A549 (cell line): ENCODE measurements at regions not wholly inside any gene's neighbourhood (a gene's known extent, or its start where the extent isn't known, plus 50 kb on each side); places are given as distances from the start of the nearest gene placed in this dataset.
"Not testable (repeated sequence)": the region's sequence is repeated elsewhere in the genome, so short reads cannot be mapped to it uniquely, and the experiment has no call there.

Experiments used
- ATAC-seq, 2 experiments: fragments of 200-7000 bp in 1 of 2; fragments of >200 bp in 1 of 2; cut with Nextera tagmentation in 1 of 2; cut with Tn5 transposase in 1 of 2; 3 replicates each; pipeline versions ENCODE4 v1.8.0 to v1.9.1; 2018 to 2020; ENCODE audit warnings: mild to moderate bottlenecking in 1 of 2, moderate library complexity in 1 of 2
- CTCF ChIA-PET: fragments of 300-600 bp; sonication (Branson Sonifier 250); formaldehyde crosslinking; extraction: SDS; loops from one replicate; lab custom pipeline; 2021; ENCODE audit warnings: antibody characterized with exemption, inconsistent platforms; lab: Yijun Ruan, JAX
- POLR2A ChIA-PET: fragments of 350-600 bp; formaldehyde crosslinking; extraction: SDS; loops from one replicate; lab custom pipeline; 2021; ENCODE audit warnings: antibody characterized with exemption, inconsistent platforms; lab: Yijun Ruan, JAX
- DNase-seq, 2 experiments: peaks; one replicate each; pipeline versions ENCODE4 v3.0.0 to v3.0.0-alpha.2; 2011 to 2016; ENCODE audit warnings: low read depth in 1 of 2, low spot score in 1 of 2
- FAIRE-seq: peaks from 2 replicates; lab custom pipeline; 2011; peaks lifted over from hg19 to GRCh38; lab: Jason Lieb, UNC
- H3K27ac ChIP-seq, 2 experiments: fragments of >200 bp; sonication (Bioruptor Twin); formaldehyde crosslinking; 3 replicates each; pipeline ENCODE4 v1.5.1; 2016 to 2017
- H3K4me1 ChIP-seq: fragments of >200 bp; sonication (Bioruptor Twin); formaldehyde crosslinking; 3 replicates; pipeline ENCODE4 v1.6.1; 2016
- H3K4me2 ChIP-seq: fragments of >200 bp; sonication (Bioruptor Twin); formaldehyde crosslinking; 3 replicates; pipeline ENCODE4 v1.6.1; 2016
- H3K4me3 ChIP-seq: fragments of >200 bp; sonication (Bioruptor Twin); formaldehyde crosslinking; 3 replicates; pipeline ENCODE4 v1.5.1; 2016
- H3K9me3 ChIP-seq: fragments of >200 bp; sonication (Bioruptor Twin); formaldehyde crosslinking; 3 replicates; pipeline ENCODE4 v1.6.1; 2016
- ATOH8 ChIP-seq: fragments of 250-450 bp; sonication (Bioruptor Pico); IDR thresholded peaks from 2 replicates; pipeline ENCODE4 v1.5.0; 2020; ENCODE audit warnings: low read depth, mild to moderate bottlenecking, moderate library complexity
- BCL3 ChIP-seq: fragments of >200 bp; sonication (Bioruptor Twin); formaldehyde crosslinking; IDR thresholded peaks from 3 replicates; pipeline ENCODE4 v1.6.1; 2016
- CBX2 ChIP-seq: fragments of 200-600 bp; sonication (generic); IDR thresholded peaks from 2 replicates; pipeline ENCODE4 v1.6.1; 2016; ENCODE audit warnings: low read depth, mild to moderate bottlenecking, borderline replicate concordance
- CEBPB ChIP-seq, 2 experiments: fragments of >200 bp in 1 of 2; sonication (Bioruptor Twin) in 1 of 2; formaldehyde crosslinking in 1 of 2; IDR thresholded peaks; 2 replicates each; pipeline ENCODE4 v1.6.1; 2012 to 2016
- CHD2 ChIP-seq: fragments of 150-350 bp; IDR thresholded peaks from 2 replicates; pipeline ENCODE4 v1.6.1; 2014; ENCODE audit warnings: low read length; ENCODE audit not compliant: partially characterized antibody
- CHD4 ChIP-seq: fragments of 200-600 bp; sonication (generic); IDR thresholded peaks from 2 replicates; pipeline ENCODE4 v1.6.1; 2016; ENCODE audit warnings: antibody characterized with exemption, mild to moderate bottlenecking, borderline replicate concordance
- CTCF ChIP-seq: fragments of >200 bp; sonication (Bioruptor Twin); formaldehyde crosslinking; IDR thresholded peaks from 3 replicates; pipeline ENCODE4 v1.5.1; 2016
- EHF ChIP-seq: fragments of 250-450 bp; sonication (Bioruptor Pico); IDR thresholded peaks from 2 replicates; pipeline ENCODE4 v1.5.0; 2020; ENCODE audit warnings: mild to moderate bottlenecking
- ESRRA ChIP-seq: fragments of 150-350 bp; IDR thresholded peaks from 2 replicates; pipeline ENCODE4 v1.6.1; 2014; ENCODE audit warnings: mild to moderate bottlenecking, low read length, borderline replicate concordance
- FOSB ChIP-seq: fragments of 250-450 bp; sonication (Bioruptor Pico); IDR thresholded peaks from 2 replicates; pipeline ENCODE4 v1.5.0; 2020; ENCODE audit warnings: mild to moderate bottlenecking, moderate library complexity
- FOXS1 ChIP-seq: fragments of 250-450 bp; sonication (Bioruptor Pico); IDR thresholded peaks from 2 replicates; pipeline ENCODE4 v1.5.0; 2020; ENCODE audit warnings: mild to moderate bottlenecking, moderate library complexity
- HDAC2 ChIP-seq: fragments of 200-600 bp; sonication (generic); IDR thresholded peaks from 2 replicates; pipeline ENCODE4 v1.6.1; 2016
- HES2 ChIP-seq: fragments of >200 bp; sonication (Bioruptor Twin); formaldehyde crosslinking; IDR thresholded peaks from 2 replicates; pipeline ENCODE4 v1.6.1; 2016
- HOXA7 ChIP-seq: fragments of 250-450 bp; sonication (Bioruptor Pico); IDR thresholded peaks from 2 replicates; pipeline ENCODE4 v1.5.0; 2020; ENCODE audit warnings: mild to moderate bottlenecking, moderate library complexity
- JUN ChIP-seq, 2 experiments: fragments of >200 bp; sonication (Bioruptor Twin); formaldehyde crosslinking; IDR thresholded peaks; 2 replicates in 1 of 2; 3 replicates in 1 of 2; pipeline ENCODE4 v1.6.1; 2016 to 2017
- MAFK ChIP-seq: fragments of 450-650 bp; IDR thresholded peaks from 2 replicates; pipeline ENCODE4 v1.6.1; 2014; ENCODE audit not compliant: partially characterized antibody
- MAX ChIP-seq: IDR thresholded peaks from 2 replicates; pipeline ENCODE4 v1.6.1; 2012
- MAZ ChIP-seq: fragments of 150-350 bp; IDR thresholded peaks from 2 replicates; pipeline ENCODE4 v1.6.1; 2014; ENCODE audit warnings: antibody characterized with exemption, low read depth, low read length, borderline replicate concordance
- MYC ChIP-seq: IDR thresholded peaks from 2 replicates; pipeline ENCODE4 v1.6.1; 2012; ENCODE audit warnings: mild to moderate bottlenecking, inconsistent platforms, low read length, improper control_type of control experiment, borderline replicate concordance
- NFE2L2 ChIP-seq: fragments of 150-350 bp; conservative IDR thresholded peaks from 2 replicates; pipeline ENCODE4 v1.6.1; 2014; ENCODE audit warnings: low read length
- NPAS2 ChIP-seq: fragments of 250-450 bp; sonication (Bioruptor Pico); IDR thresholded peaks from 2 replicates; pipeline ENCODE4 v1.8.0; 2022; ENCODE audit warnings: mild to moderate bottlenecking, moderate library complexity, borderline replicate concordance
- NR3C1 ChIP-seq: fragments of >200 bp; sonication (Bioruptor Twin); formaldehyde crosslinking; IDR thresholded peaks from 3 replicates; pipeline ENCODE4 v1.6.1; 2017
- PBX3 ChIP-seq: IDR thresholded peaks from 2 replicates; pipeline ENCODE4 v1.6.1; 2012
- PHF8 ChIP-seq: fragments of 200-600 bp; sonication (generic); IDR thresholded peaks from 2 replicates; pipeline ENCODE4 v1.6.1; 2016; ENCODE audit warnings: low read depth, mild to moderate bottlenecking, antibody characterized with exemption, moderate library complexity, borderline replicate concordance
- POLR2A ChIP-seq: IDR thresholded peaks from 2 replicates; pipeline ENCODE4 v1.6.1; 2012; ENCODE audit warnings: mild to moderate bottlenecking, low read length
- POLR2AphosphoS2 ChIP-seq: conservative IDR thresholded peaks from 2 replicates; pipeline ENCODE4 v1.6.1; 2012; ENCODE audit warnings: low read length, improper control_type of control experiment, inconsistent platforms
- RARB ChIP-seq: fragments of 250-450 bp; sonication (Bioruptor Pico); IDR thresholded peaks from 2 replicates; pipeline ENCODE4 v1.8.0; 2021; ENCODE audit warnings: mild to moderate bottlenecking, moderate library complexity
- RNF2 ChIP-seq: fragments of 200-600 bp; sonication (generic); IDR thresholded peaks from 2 replicates; pipeline ENCODE4 v1.6.1; 2016; ENCODE audit warnings: low read depth, mild to moderate bottlenecking, antibody characterized with exemption, moderate library complexity, borderline replicate concordance
- SMC3 ChIP-seq: fragments of >200 bp; sonication (Bioruptor Twin); formaldehyde crosslinking; IDR thresholded peaks from 3 replicates; pipeline ENCODE4 v1.6.1; 2018; ENCODE audit warnings: inconsistent platforms
- TFCP2L1 ChIP-seq: fragments of 250-450 bp; sonication (Bioruptor Pico); IDR thresholded peaks from 2 replicates; pipeline ENCODE4 v1.5.0; 2021; ENCODE audit warnings: mild to moderate bottlenecking
- ZC3H11A ChIP-seq: fragments of 450-650 bp; IDR thresholded peaks from 2 replicates; pipeline ENCODE4 v1.6.1; 2014; ENCODE audit warnings: antibody characterized with exemption, mild to moderate bottlenecking
- WGBS: methylation state at CpG from one replicate; pipeline ENCODE4 v1.1.6; 2017; ENCODE audit errors: missing lambda C conversion rate; 5-methylcytosine and 5-hydroxymethylcytosine counted together

- TF ChIP-seq PHF8 = no peak
- no peak for TF ChIP-seq POLR2A
- no peak for TF ChIP-seq CHD2
- no peak for TF ChIP-seq RARB (CRISPR knock-in tag)
- no peak for TF ChIP-seq MAFK
- no peak for TF ChIP-seq NPAS2 (CRISPR knock-in tag)
- no peak for TF ChIP-seq HES2
- TF ChIP-seq NFE2L2 = no peak
- TF ChIP-seq CHD4 = no peak
- no peak for TF ChIP-seq EHF
- TF ChIP-seq ESRRA = no peak
- no peak for TF ChIP-seq TFCP2L1
- TF ChIP-seq NR3C1 = no peak
- no peak for TF ChIP-seq MAX
- no peak for ATAC-seq
These were observed 999.8 kb upstream of the GYPC start for GRCh38 chr2:125656190-125656589.

GRCh38 chr2:125658583-125658982, 997.4 kb upstream of the GYPC start:
- no peak for ATAC-seq
- FAIRE-seq = no peak
- 4% methylated on average over 5 of the region's 5 CpGs for WGBS
- CTCF ChIA-PET = no interaction called here
- Histone ChIP-seq H3K4me1 (no peaks in the 10 kb centered on the region), H3K4me2 (no peak overlapping the region), H3K4me3 (no peak overlapping the region), H3K27ac (no peak overlapping the region), H3K9me3 (no peaks in the 10 kb centered on the region)
- TF ChIP-seq PBX3 (no peak), FOXS1 (CRISPR knock-in tag) (no peak), NFE2L2 (no peak), NPAS2 (CRISPR knock-in tag) (no peak), CHD2 (no peak), BCL3 (no peak), CBX2 (no peak), CTCF (no peak), MAZ (no peak), FOSB (CRISPR knock-in tag) (no peak), POLR2AphosphoS2 (no peak), RNF2 (no peak), MYC (no peak), JUN (IDR thresholded peaks at IDR 0.05) (no peak), CEBPB (IDR thresholded peaks at IDR 0.05) (no peak), HOXA7 (no peak), ZC3H11A (no peak), ATOH8 (CRISPR knock-in tag) (no peak), SMC3 (no peak), HDAC2 (no peak)
- DNase-seq = no peak
- POLR2A ChIA-PET = no interaction called here

More at GRCh38 chr2:125656190-125656589, 999.8 kb upstream of the GYPC start:
- ChIA-PET POLR2A (no interaction called here), CTCF (no interaction called here)
- no peaks in the 10 kb centered on the region for H3K4me1 ChIP-seq
- no peak overlapping the region for H3K27ac ChIP-seq
- H3K4me3 ChIP-seq = no peak overlapping the region
- no peak overlapping the region for H3K4me2 ChIP-seq
- WGBS = 0% methylated on average over 1 of the region's 1 CpG
- FAIRE-seq (no peak), DNase-seq (no peak)
- no peaks in the 10 kb centered on the region for H3K9me3 ChIP-seq

GRCh38 chr2:125660369-125660768, 995.6 kb upstream of the GYPC start:
- H3K4me3 ChIP-seq, H3K27ac ChIP-seq, H3K9me3 ChIP-seq, ATAC-seq, H3K4me2 ChIP-seq, FAIRE-seq, POLR2A ChIA-PET, DNase-seq, CTCF ChIA-PET, H3K4me1 ChIP-seq: not testable (repeated sequence)
- 0% methylated on average over 1 of the region's 1 CpG for WGBS
